Fibroblast of upper back skin (primary cell): ENCODE measurements at regions not wholly inside any gene's neighbourhood (a gene's known extent, or its start where the extent isn't known, plus 50 kb on each side); places are given as distances from the start of the nearest gene placed in this dataset.

Experiments
- DNase-seq: peaks from one replicate; pipeline ENCODE4 v3.0.0-alpha.2; 2013

- no peak for DNase-seq
Measured at GRCh38 chr14:95466506-95466905, 49.9 kb downstream of the SYNE3 start.

GRCh38 chr14:95465936-95466335 is 50.5 kb downstream of the SYNE3 start:
- DNase-seq = no peak

- no peak for DNase-seq
Measured at GRCh38 chr14:95465358-95465757, 51.1 kb downstream of the SYNE3 start.

GRCh38 chr14:95464514-95464913 is 51.9 kb downstream of the SYNE3 start:
- no peak for DNase-seq

GRCh38 chr14:95464103-95464502 is 52.3 kb downstream of the SYNE3 start:
- DNase-seq = no peak

- DNase-seq = no peak
Measured at GRCh38 chr14:95463171-95463901, 53.1 kb downstream of the SYNE3 start.

- DNase-seq = no peak
Measured at GRCh38 chr14:95462491-95462890, 54.0 kb downstream of the SYNE3 start.

- DNase-seq = peak; percentile 73
Measured at GRCh38 chr14:95460647-95461478, 55.6 kb downstream of the SYNE3 start.

- no peak for DNase-seq
Measured at GRCh38 chr14:95458906-95459305, 57.5 kb downstream of the SYNE3 start.

- no peak for DNase-seq
Measured at GRCh38 chr14:95458459-95458858, 58.0 kb downstream of the SYNE3 start.

- DNase-seq = no peak
Measured at GRCh38 chr14:95456281-95456680, 60.2 kb downstream of the SYNE3 start.

- no peak for DNase-seq
Measured at GRCh38 chr14:95455246-95455645, 61.2 kb downstream of the SYNE3 start.

GRCh38 chr14:95453713-95453980 is 62.8 kb downstream of the SYNE3 start:
- no peak for DNase-seq

- no peak for DNase-seq
Measured at GRCh38 chr14:95452893-95453712, 63.3 kb downstream of the SYNE3 start.

- DNase-seq = no peak
Measured at GRCh38 chr14:95452176-95452892, 64.1 kb downstream of the SYNE3 start.

GRCh38 chr14:95449131-95449530 is 67.3 kb downstream of the SYNE3 start:
- no peak for DNase-seq

GRCh38 chr14:95446470-95446869 is 70.0 kb downstream of the SYNE3 start:
- DNase-seq = no peak

- no peak for DNase-seq
Measured at GRCh38 chr14:95445676-95446075, 70.8 kb downstream of the SYNE3 start.

- DNase-seq = no peak
Measured at GRCh38 chr14:95445161-95445560, 71.3 kb downstream of the SYNE3 start.

GRCh38 chr14:95444132-95445129 is 72.0 kb downstream of the SYNE3 start:
- no peak for DNase-seq

- peak; percentile 76 for DNase-seq
Measured at GRCh38 chr14:95442633-95443021, 73.8 kb downstream of the SYNE3 start.
